ENCODE measurements at regions not wholly inside any gene's neighbourhood (a gene's known extent, or its start where the extent isn't known, plus 50 kb on each side); places are given as distances from the start of the nearest gene placed in this dataset.

DNA sequence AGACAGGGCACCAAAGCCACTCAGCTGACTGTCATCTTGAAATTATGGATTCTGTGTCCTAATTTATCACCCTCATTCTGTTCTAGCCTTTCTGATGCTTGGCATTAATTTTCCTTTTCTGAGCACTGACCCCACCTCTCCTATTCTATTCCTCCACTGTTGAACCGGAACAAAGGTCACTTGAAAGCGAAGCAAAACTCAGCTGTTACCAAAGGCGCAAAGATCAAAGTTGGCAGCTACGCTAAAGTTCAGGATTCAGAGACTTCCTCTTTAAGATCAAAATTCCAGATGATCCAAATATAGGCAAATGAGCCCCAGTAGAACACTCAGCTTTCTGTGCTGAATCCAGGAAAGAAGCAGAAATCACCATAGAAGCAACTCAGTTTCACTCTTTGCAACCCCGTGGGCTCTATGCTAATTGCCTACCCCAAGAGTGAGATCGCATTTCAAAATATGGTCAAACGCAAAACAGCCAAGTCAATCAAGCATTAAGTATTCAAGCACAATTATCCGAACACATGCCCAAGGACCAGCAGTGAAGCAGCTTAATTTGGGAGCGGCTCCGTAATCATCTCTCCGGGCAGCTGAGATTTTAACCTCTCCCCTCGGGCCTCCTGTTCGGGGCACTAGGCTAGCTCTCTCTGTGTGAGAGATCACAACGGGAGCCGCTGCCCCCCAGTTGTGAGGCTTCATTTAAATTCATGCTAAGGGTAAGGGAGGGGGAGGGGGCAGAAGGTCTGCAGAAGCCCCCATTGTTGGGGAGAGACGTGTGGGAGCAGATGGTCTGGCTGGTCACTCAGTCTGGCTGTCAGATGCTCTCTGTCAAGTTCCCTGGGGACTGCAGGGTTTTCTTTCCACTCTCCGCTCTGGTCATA lies 288.6 kb downstream of the ELAVL2 start:
- no peak for DNase-seq

- DNase-seq: peak in 1 of 56 donors; percentile 4
Measured at GRCh38 chr9:23538067-23538402, 288.0 kb downstream of the ELAVL2 start.

- no peak for DNase-seq
Measured at GRCh38 chr9:23538461-23539003, 287.5 kb downstream of the ELAVL2 start.

DNA sequence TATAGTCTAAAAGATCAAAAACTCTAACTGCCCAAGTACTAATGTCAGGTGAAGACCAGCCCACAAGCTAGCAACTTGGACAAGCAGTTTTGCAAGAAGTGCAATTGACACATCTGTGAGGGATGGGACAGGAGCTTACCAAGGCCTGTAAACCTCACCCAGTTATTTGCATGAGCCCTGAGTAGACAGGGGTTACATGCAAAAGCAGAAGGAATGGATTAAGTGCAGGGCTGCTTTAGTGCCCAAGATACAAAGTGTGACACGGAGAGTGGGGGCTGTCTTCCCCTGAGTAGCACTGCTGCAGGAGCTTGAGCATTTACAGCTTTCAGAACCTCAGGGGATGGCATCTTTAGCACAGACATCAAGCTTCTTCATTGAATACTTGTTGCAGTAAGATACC lies 286.7 kb downstream of the ELAVL2 start:
- no peak for DNase-seq

GRCh38 chr9:23541976-23542375 lies 284.1 kb downstream of the ELAVL2 start:
- no peak for DNase-seq

DNA sequence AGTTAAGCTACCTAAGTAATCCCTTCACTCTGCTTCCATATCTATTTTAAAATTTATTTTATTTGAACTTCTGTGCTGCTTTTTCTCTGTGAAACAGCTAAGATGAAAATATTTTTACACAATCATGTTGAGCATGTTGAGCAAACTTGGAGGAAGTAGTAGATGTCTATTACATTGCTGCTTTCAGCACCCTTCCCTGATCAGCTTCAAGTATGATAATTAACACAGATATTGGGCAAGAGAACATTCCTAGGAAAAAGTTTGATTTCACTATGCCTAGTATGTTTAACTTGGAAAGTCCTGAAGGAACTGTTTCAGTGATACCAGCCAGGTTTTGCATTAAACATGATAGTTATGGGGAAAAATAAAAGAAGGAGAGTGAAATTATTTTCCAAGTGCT lies 283.6 kb downstream of the ELAVL2 start:
- no peak for DNase-seq

GRCh38 chr9:23542927-23543326 lies 283.1 kb downstream of the ELAVL2 start:
- DNase-seq: no peak

DNA sequence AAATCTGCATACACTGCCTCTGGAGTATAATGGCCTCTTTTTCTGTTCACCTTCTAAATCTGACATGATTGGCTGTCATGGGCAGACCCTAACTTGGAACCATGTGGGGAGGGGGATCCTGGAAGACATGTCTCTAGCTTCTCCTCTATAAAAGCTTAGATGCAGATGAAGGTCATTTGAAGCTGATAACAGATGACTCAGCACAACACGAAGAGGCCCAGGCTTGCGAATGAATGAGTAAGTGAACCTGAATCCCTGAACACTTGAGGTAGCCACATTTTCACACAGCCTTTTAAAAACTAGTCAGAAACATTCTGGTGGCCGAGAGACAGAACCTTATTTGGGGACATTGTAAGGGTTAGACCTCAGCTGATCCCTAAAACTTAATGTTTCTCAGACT lies 282.6 kb downstream of the ELAVL2 start:
- DNase-seq: no peak

- no peak for DNase-seq
Measured at GRCh38 chr9:23545728-23546127, 280.3 kb downstream of the ELAVL2 start.

DNA sequence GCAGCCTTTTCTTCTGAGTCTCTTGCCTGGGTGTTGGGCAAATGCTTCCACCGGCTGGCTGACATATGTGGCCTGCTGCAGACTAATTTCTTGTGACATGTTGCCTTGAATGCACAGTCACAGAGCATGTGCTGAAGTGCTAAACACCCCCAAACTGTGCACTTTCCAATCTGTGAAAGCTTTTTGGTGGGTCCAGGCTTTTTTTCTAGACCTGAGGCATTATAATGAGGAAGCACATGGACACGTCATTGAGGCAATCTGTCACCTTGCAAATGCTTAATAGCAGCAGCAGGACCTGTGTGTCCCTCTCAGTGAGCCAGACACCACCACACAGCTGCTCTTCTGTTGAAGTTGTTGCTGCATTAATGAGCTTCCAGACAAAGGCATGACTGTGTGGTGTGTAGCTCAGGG lies 274.7 kb downstream of the ELAVL2 start:
- peak in 3 of 56 donors; percentile 3 to 9 (median 6) for DNase-seq

DNA sequence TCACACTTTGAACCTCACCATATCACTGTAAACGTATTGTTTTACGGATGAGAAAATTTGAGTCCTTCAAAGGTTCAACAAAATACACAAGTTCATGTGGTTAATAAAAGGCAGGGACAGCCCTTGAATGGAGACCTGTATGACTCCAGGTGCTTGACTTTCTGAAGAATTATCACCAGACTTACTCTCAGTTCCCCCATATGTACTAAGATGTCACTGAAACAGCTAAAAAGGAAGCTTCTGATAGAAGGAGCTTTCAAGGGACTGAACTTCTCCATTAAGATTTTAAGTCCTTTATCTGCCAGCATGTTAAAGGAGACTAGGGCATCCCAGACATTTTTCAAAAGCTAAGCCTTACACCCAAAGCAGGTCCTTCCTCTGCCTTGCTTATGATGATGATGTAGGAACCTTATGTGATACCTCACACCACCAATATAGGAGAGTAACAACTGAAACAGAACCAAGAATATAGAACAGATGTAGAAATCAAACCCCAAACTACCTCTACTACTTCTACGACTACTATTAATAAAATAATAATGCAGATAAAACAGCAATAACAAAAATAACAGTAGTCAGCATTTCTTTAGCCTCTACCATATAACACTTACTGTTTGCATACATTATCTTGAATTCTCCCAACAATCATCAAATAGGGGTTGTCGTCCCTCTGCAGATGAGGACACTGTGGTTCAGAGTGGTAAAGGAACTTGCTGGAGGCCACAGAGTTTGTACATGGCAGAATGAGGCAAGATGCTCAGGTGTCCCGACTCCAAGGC lies 273.9 kb downstream of the ELAVL2 start:
- DNase-seq: no peak

DNA sequence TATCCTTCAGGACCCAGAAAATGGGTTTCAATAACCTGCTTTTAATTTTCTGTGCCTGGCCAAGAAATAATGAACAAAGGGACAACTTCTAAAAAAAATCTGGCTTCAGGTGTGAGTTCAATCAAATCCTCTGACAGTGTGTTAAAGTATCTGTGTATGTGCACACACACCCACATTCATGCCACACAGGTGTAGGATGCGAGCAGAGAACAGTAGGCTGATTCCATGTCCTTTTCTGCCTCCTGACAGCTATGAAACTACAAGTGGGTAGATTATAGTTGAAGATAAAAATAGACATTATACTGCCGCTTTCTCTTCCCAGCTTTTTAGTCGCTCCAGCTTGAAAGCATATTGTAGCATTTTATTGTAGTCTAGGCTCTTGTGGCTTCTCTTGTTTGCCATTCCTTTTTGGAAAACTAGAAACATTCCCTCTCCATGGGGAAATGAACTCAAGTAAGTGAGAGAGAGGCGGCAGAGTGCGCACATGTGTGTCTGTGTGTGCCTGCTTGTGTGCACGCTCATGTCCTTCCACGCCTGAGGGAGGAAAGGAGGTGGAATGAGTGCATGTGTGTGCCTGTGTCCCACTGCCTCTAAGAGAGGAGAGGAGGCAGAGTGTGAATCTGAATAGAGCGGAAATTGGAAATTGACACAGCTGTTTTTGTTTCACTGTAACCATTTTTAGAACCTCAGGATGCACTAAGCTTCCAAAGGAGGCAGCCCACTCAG lies 273.0 kb downstream of the ELAVL2 start:
- DNase-seq: peak in 11 of 56 donors; percentile 2 to 47 (median 17)

DNA sequence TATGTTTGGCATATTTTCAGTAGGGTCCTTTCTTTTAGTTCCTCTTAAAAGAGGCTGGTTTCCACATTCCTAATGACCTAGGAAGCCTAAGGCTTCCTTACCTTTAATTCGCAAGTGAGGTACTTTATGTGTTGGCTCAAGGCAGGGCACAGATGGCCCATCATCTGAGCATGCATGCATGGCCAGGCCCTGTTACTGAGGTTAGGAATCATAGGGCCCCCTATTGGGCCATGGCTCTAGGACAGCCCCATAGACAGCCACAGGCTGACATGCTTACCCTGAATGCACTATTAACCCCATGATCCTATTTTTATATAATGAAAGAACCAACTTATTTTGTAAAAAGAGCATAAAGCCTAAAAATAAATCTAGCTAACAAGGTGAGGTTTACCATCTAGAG lies 271.4 kb downstream of the ELAVL2 start:
- DNase-seq: no peak

DNA sequence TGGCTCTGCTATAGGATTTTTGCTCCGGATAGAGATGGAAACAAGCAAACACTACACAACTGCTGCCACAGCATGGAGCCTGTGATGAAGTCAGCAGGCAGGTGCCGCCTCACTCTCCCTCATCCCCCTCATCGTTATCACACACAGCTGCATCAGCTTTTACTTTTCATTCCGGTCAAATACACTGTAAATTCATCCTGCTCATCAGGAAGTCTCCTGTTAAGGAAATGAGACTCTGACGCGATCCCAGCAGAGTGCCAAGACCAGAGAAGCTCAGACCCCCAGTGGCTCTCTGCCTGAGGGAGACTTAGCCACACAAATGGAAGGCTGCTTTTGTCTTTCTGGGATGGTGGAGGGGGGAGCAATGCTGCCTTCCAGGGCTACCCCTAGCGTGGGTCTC lies 270.2 kb downstream of the ELAVL2 start:
- no peak for DNase-seq

- DNase-seq: no peak
Measured at GRCh38 chr9:23556459-23556858, 269.6 kb downstream of the ELAVL2 start.

GRCh38 chr9:23557689-23558088 lies 268.4 kb downstream of the ELAVL2 start:
- no peak for DNase-seq

DNA sequence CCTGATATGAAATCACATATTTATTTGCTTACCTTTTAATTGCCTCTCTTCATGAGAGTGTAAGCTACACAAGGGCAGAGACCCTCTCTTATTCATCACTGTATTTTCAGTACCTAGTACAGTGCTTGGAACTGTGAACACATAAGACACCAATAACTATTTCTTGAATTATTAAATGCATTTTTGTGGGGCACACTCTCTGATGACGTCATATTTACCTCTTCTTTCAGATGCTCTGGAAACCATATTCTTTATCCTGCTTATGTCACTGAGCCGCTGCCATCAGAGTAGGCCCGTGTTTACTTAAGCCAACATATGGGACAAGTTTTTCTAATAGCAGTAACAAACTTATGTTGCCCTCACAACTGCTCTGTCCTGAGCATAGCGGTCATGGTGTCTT lies 266.5 kb downstream of the ELAVL2 start:
- DNase-seq: no peak

DNA sequence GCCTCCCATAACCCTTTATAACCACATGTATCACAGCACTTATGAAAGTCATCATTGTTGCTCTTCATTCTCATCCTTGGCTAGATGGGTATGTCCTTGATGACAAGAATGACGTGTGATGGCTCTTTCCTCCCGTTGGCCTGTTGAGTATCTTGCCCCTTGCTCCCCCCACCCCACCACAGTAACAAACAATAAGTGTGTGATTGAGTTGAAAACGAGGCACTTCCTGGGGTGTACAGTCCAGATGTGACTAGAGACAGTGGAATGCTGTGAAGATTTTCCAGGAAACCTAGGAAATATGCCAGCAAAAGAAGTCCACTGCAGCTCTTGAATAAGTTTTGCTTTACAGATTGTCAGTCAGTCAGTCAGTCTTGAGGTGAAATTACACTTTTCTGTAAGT lies 262.5 kb downstream of the ELAVL2 start:
- DNase-seq: no peak

GRCh38 chr9:23567516-23568165 lies 258.4 kb downstream of the ELAVL2 start:
- DNase-seq: no peak

DNA sequence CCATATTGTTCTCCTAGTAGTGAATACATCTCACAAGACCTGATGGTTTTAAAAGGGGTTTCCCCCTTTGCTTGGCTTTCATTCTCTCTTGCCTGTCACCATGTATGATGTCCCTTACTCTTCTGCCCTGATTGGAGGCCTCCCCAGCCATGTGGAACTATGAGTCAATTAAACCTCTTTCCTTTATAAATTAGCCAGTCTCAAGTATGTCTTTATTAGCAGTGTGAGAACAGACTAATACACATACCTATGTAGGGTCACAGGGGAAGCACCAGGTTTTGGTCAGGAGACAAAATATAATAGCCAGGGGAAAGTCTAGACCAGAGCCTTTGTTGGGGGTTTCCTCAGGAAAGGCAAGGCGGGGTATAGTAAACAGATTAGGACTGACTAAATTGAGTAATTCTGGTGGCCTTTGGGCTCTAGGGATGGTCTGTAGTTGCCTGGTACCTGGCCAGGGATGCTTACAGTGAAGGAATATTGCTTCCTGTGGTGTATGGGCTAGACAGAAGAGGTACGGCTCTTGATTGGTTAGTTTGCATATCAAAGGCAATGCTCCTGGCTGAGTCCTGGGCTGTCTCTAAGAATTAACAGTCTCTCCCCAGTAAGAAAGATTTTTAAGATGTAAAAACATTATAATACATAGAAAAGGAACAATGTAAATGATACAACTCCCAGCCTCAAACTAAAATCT lies 254.5 kb downstream of the ELAVL2 start:
- DNase-seq: no peak

DNA sequence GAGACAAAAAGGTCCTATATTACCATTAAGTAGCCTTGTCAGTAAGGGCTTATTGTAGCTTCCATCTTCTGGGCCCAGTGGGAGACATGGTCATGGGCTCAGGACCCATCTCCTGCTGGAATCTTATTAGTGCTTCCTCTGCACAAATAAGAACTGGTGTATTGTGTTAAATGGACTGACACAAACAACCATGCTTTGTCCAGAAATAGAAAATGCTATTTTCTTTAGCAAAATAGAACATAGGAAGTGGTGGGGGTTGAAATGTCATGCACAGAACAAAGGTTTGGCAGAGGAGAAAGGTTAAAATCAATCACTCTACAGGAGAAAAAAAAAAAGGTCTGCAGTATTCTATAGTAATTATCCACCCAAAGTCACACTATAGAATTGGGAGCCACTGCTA lies 252.2 kb downstream of the ELAVL2 start:
- no peak for DNase-seq

Data from nucleus accumbens (tissue), 56 donors.